Middle frontal gyrus (tissue), 1 donor: ENCODE measurements at regions not wholly inside any gene's neighbourhood (a gene's known extent, or its start where the extent isn't known, plus 50 kb on each side); places are given as distances from the start of the nearest gene placed in this dataset.

Experiments
- DNase-seq: peaks from one replicate; pipeline ENCODE4 v3.0.0-alpha.2; 2015; ENCODE audit warnings: low spot score; ENCODE audit errors: extremely low spot score

- DNase-seq: no peak
Measured at GRCh38 chr16:86969716-86970115, 347.5 kb downstream of the C16orf95 start.

- no peak for DNase-seq
Measured at GRCh38 chr16:86970279-86970678, 346.9 kb downstream of the C16orf95 start.

GRCh38 chr16:86970726-86971125 is 346.5 kb downstream of the C16orf95 start:
- no peak for DNase-seq

GRCh38 chr16:86971251-86971650 is 345.9 kb downstream of the C16orf95 start:
- DNase-seq: no peak

GRCh38 chr16:86974120-86974519 is 343.1 kb downstream of the C16orf95 start:
- DNase-seq: no peak

- DNase-seq: no peak
Measured at GRCh38 chr16:86975445-86975844, 341.7 kb downstream of the C16orf95 start.

GRCh38 chr16:86977076-86977676 is 340.0 kb downstream of the C16orf95 start:
- no peak for DNase-seq

GRCh38 chr16:86978445-86979030 is 338.7 kb downstream of the C16orf95 start:
- no peak for DNase-seq

- no peak for DNase-seq
Measured at GRCh38 chr16:86979061-86979460, 338.1 kb downstream of the C16orf95 start.

GRCh38 chr16:86979984-86980553 is 337.1 kb downstream of the C16orf95 start:
- DNase-seq: no peak

GRCh38 chr16:86980644-86981043 is 336.5 kb downstream of the C16orf95 start:
- no peak for DNase-seq

GRCh38 chr16:86982347-86982596 is 334.9 kb downstream of the C16orf95 start:
- DNase-seq: no peak

GRCh38 chr16:86982912-86983311 is 334.3 kb downstream of the C16orf95 start:
- DNase-seq: no peak

GRCh38 chr16:86983621-86984020 is 333.6 kb downstream of the C16orf95 start:
- no peak for DNase-seq

GRCh38 chr16:86984343-86984742 is 332.8 kb downstream of the C16orf95 start:
- DNase-seq: no peak

GRCh38 chr16:86984991-86985647 is 332.1 kb downstream of the C16orf95 start:
- no peak for DNase-seq

- no peak for DNase-seq
Measured at GRCh38 chr16:86985648-86986015, 331.6 kb downstream of the C16orf95 start.

GRCh38 chr16:86986136-86986535 is 331.1 kb downstream of the C16orf95 start:
- no peak for DNase-seq

GRCh38 chr16:86986809-86987487 is 330.2 kb downstream of the C16orf95 start:
- DNase-seq: no peak

- no peak for DNase-seq
Measured at GRCh38 chr16:86987746-86988670, 329.2 kb downstream of the C16orf95 start.
